ENCODE measurements at regions not wholly inside any gene's neighbourhood (a gene's known extent, or its start where the extent isn't known, plus 50 kb on each side); places are given as distances from the start of the nearest gene placed in this dataset.
"Not testable (repeated sequence)": the region's sequence is repeated elsewhere in the genome, so short reads cannot be mapped to it uniquely, and the experiment has no call there.

GRCh38 chr4:135485371-135485770 lies 1283.8 kb upstream of the PABPC4L start:
- H3K36me3 ChIP-seq = no peaks in the 10 kb centered on the region
- H3K4me3 ChIP-seq = no peak overlapping the region
- no peaks in the 10 kb centered on the region for H3K9me3 ChIP-seq
- DNase-seq (ENCODE audit: low spot score) (no peak), ATAC-seq (ENCODE audit: insufficient number of reproducible peaks, low FRiP score, low read depth) (no peak)
- H3K27me3 ChIP-seq (replicated peaks; ENCODE audit: insufficient read depth) = no peaks in the 10 kb centered on the region
- H3K4me1 ChIP-seq (ENCODE audit: control insufficient read depth in 1 of 2, low read depth in 2 of 2) = no peaks in the 10 kb centered on the region
- no peak for TF ChIP-seq CTCF (IDR thresholded peaks at IDR 0.05)
- H3K27ac ChIP-seq = no peak overlapping the region

- TF ChIP-seq CTCF (IDR thresholded peaks at IDR 0.05) = no peak
- Histone ChIP-seq H3K4me3 (no peak overlapping the region), H3K4me1 (ENCODE audit: control insufficient read depth in 1 of 2, low read depth in 2 of 2) (no peaks in the 10 kb centered on the region), H3K27ac (no peak overlapping the region), H3K9me3 (no peaks in the 10 kb centered on the region), H3K27me3 (replicated peaks; ENCODE audit: insufficient read depth) (no peaks in the 10 kb centered on the region), H3K36me3 (no peaks in the 10 kb centered on the region)
- ATAC-seq (ENCODE audit: insufficient number of reproducible peaks, low FRiP score, low read depth) (no peak), DNase-seq (ENCODE audit: low spot score) (no peak)
Measured at GRCh38 chr4:135476272-135476671, 1274.7 kb upstream of the PABPC4L start.

GRCh38 chr4:135464311-135464710 lies 1262.7 kb upstream of the PABPC4L start:
- Histone ChIP-seq H3K36me3 (no peaks in the 10 kb centered on the region), H3K9me3 (no peaks in the 10 kb centered on the region), H3K4me1 (ENCODE audit: control insufficient read depth in 1 of 2, low read depth in 2 of 2) (no peaks in the 10 kb centered on the region), H3K4me3 (no peak overlapping the region), H3K27ac (no peak overlapping the region), H3K27me3 (replicated peaks; ENCODE audit: insufficient read depth) (no peaks in the 10 kb centered on the region)
- ATAC-seq (ENCODE audit: insufficient number of reproducible peaks, low FRiP score, low read depth) (no peak), DNase-seq (ENCODE audit: low spot score) (no peak)
- no peak for TF ChIP-seq CTCF (IDR thresholded peaks at IDR 0.05)

GRCh38 chr4:135447598-135447997 lies 1246.0 kb upstream of the PABPC4L start:
- not testable (repeated sequence) for H3K4me1 ChIP-seq (ENCODE audit: control insufficient read depth in 1 of 2, low read depth in 2 of 2); ATAC-seq (ENCODE audit: insufficient number of reproducible peaks, low FRiP score, low read depth); H3K4me3 ChIP-seq; H3K9me3 ChIP-seq; H3K36me3 ChIP-seq; H3K27me3 ChIP-seq (replicated peaks; ENCODE audit: insufficient read depth); H3K27ac ChIP-seq; DNase-seq (ENCODE audit: low spot score)

GRCh38 chr4:135434936-135435335 lies 1233.3 kb upstream of the PABPC4L start:
- H3K4me3 ChIP-seq = no peak overlapping the region
- no peaks in the 10 kb centered on the region for H3K4me1 ChIP-seq (ENCODE audit: control insufficient read depth in 1 of 2, low read depth in 2 of 2)
- H3K36me3 ChIP-seq = no peaks in the 10 kb centered on the region
- TF ChIP-seq CTCF (IDR thresholded peaks at IDR 0.05) = no peak
- DNase-seq (ENCODE audit: low spot score) = no peak
- no peak for ATAC-seq (ENCODE audit: insufficient number of reproducible peaks, low FRiP score, low read depth)
- no peaks in the 10 kb centered on the region for H3K27me3 ChIP-seq (replicated peaks; ENCODE audit: insufficient read depth)
- H3K27ac ChIP-seq = no peak overlapping the region
- no peaks in the 10 kb centered on the region for H3K9me3 ChIP-seq

GRCh38 chr4:135429528-135429927 lies 1227.9 kb upstream of the PABPC4L start:
- H3K9me3 ChIP-seq = no peaks in the 10 kb centered on the region
- H3K36me3 ChIP-seq = no peaks in the 10 kb centered on the region
- H3K27ac ChIP-seq = no peak overlapping the region
- H3K27me3 ChIP-seq (replicated peaks; ENCODE audit: insufficient read depth) = no peaks in the 10 kb centered on the region
- no peak overlapping the region for H3K4me3 ChIP-seq
- no peak for ATAC-seq (ENCODE audit: insufficient number of reproducible peaks, low FRiP score, low read depth)
- DNase-seq (ENCODE audit: low spot score) = no peak
- H3K4me1 ChIP-seq (ENCODE audit: control insufficient read depth in 1 of 2, low read depth in 2 of 2) = no peaks in the 10 kb centered on the region
- no peak for TF ChIP-seq CTCF (IDR thresholded peaks at IDR 0.05)
